Testis (tissue), 2 donors: ENCODE measurements at regions not wholly inside any gene's neighbourhood (a gene's known extent, or its start where the extent isn't known, plus 50 kb on each side); places are given as distances from the start of the nearest gene placed in this dataset.

ENCODE experiments used
- CTCF ChIP-seq, 3 experiments: fragments of 450-650 bp in 2 of 3; fragments of 200-600 bp in 1 of 3; sonication (generic) in 1 of 3; IDR thresholded peaks; one replicate each; pipeline ENCODE4 v1.5.1; 2016 to 2019; ENCODE audit warnings: antibody characterized with exemption in 3 of 3, mild to moderate bottlenecking in 2 of 3, moderate library complexity in 1 of 3
- POLR2A ChIP-seq: fragments of 450-650 bp; IDR thresholded peaks from one replicate; pipeline ENCODE4 v1.6.1; 2017; ENCODE audit warnings: antibody characterized with exemption, mild to moderate bottlenecking, moderate library complexity

- TF ChIP-seq CTCF (IDR thresholded peaks at IDR 0.05) (no peak), POLR2A (no peak)
Observed at GRCh38 chr1:218872026-218872425, 301.7 kb upstream of the LYPLAL1 start.
